Amniotic epithelial cell (primary cell): ENCODE measurements at regions not wholly inside any gene's neighbourhood (a gene's known extent, or its start where the extent isn't known, plus 50 kb on each side); places are given as distances from the start of the nearest gene placed in this dataset.
A peak's percentile ranks its signal among the peaks of the same experiment; 100 is the strongest.
"Not testable (repeated sequence)": the region's sequence is repeated elsewhere in the genome, so short reads cannot be mapped to it uniquely, and the experiment has no call there.

Experiments used
- DNase-seq: peaks from one replicate; pipeline ENCODE4 v3.0.0-alpha.2; 2010; ENCODE audit warnings: low read depth

DNA sequence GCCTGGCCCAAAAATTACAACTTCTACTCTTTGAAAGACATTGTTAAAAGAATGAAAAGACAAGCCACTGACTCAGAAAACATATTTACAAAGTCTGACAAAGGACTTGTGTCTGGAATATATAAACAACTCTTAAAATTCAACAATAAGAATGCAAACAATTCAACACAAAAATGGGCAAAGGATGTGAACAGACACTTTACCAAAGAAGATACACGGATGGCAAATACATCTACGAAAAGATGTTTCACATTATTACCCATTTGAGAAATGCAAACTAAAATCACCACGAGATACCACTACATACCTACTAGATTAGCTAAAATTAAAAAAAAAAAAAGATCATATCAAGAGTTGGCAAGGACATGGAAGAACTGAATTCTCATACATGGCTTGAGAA lies 80.8 kb upstream of the METRNL start:
- no peak for DNase-seq

- DNase-seq = no peak
Observed at GRCh38 chr17:83000738-83001137, 78.7 kb upstream of the METRNL start.

GRCh38 chr17:83002118-83002805 lies 77.1 kb upstream of the METRNL start:
- no peak for DNase-seq

DNA sequence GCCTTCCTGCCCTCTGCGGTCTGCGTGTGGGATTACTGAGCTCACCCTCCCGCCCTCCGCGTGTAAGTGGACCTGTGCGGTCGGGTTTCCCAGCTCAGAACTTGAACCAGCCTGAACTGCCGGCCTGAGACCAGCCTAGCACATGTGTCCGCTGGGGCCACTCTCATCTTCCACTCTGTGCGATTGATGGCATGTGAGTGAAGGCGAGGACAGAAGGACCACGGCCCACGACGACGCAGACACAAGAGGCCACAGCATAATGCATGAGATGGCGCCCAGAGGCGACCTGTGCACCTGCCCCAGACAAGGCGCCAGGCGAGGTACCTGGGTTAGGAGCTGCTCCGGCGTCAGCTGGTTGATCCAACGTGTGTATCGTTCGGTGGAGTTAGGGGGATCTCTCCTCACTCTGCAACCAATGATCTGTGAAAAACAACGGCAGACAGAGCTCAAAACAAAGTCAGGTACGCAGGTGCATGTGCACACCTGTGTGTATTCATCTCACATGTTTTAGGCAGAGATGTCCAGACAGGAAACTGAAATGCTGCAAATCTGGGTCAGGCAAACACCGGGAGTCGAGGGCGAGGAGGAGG lies 74.5 kb upstream of the METRNL start:
- no peak for DNase-seq

DNA sequence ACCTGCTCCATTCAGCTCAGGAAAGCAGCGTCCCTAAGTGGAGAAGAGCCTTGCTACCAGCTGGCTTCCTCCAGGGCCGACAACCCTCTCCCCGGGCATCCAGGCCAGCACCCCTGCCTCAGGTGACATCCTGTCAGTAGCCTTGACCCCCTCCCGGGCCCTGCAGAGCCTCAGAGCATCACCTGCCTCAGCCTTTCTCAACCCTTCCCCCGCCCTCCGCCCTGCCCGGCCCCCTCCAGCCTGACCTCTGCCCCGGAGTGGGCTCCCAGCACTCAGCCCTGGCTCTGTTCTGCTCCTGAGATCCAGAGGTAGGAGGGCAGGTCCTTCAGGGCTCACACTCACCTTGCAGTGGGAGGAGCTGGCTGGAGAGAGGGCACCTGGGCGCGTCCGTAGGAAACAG lies 73.8 kb upstream of the METRNL start:
- DNase-seq = no peak

GRCh38 chr17:83006515-83007455 lies 72.6 kb upstream of the METRNL start:
- no peak for DNase-seq

GRCh38 chr17:83007504-83008185 lies 71.8 kb upstream of the METRNL start:
- DNase-seq = peak; percentile 8

DNA sequence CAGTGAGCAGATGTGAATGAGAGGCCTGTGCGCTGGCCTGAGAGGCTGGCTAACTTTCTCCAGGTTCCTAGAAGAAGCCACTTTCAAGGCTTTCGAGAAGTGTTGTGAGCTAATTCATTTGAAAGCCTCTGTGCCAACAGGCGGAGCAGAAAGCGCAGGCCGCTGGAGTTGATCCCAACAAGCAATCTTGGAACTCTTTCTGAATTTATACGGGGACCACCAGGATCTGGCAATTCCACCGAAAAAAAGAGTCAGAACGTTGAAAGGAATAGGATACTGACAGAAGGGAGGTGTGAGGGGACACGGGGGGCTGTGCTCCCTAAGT lies 71.3 kb upstream of the METRNL start:
- no peak for DNase-seq

GRCh38 chr17:83008526-83008925 lies 70.9 kb upstream of the METRNL start:
- DNase-seq = no peak

GRCh38 chr17:83009414-83010205 lies 69.8 kb upstream of the METRNL start:
- DNase-seq = no peak

DNA sequence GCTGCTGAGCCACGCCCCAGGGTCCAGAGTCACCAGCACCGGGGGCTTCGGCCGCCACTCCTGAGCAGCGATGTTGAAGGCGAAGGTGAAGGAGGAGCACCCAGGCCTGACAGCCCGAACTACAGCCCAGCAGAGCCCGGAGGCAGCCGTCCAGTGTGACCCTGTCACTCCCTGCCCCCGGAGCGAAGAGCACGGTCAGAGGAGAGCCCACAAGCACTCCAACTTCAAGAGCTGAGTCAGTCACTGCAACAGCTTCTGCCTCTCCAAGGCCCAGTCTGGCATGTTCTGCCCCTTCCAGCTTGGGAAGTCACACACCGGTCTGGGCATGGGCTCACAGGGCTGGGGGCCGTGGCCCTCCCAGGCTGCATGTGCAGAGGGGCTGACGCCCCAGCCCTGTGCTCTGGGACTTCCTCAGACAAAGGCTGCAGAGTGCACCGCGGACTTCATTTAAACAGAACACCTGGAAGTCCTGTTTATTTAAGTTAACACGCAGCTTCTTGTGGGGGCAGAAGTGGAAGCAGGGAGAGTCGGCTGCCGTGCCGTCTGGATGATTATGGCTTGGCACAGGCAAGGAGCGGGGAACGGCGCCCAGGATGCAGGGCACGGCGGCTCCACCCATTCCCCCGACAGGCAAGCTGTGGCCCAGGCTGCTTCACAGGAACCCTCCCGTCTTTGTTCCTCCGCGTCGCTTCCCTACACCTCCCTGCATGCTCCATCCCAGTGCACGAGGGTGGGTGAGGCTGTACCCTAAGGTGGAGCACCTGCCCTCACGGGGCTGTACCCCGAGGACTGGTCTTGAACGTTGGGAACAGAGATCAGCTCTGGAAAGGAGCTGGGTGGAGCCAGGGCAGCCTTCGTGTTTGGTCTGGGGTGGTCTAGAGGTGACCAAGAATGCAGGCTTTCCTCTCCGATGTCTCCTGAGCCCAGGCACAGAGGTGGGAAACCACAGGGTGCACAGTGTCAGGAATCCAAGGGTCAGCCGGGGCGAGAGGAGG lies 68.9 kb upstream of the METRNL start:
- peak; percentile 26 for DNase-seq

DNA sequence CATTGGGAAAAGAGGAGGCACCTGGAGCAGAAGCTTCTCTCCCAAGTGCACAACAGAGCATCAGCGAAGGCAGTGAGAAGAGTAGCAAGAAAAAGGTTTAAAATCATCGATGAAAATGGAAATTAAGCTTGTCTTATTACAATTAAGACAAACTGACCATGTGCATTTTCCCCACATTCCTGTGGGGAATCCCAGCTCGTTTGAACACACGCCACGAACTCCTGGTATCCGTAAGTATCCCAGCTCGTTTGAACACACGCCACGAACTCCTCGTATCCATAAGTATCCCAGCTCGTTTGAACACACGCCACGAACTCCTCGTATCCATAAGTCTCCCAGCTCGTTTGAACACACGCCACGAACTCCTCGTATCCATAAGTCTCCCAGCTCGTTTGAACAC lies 67.7 kb upstream of the METRNL start:
- DNase-seq = not testable (repeated sequence)

DNA sequence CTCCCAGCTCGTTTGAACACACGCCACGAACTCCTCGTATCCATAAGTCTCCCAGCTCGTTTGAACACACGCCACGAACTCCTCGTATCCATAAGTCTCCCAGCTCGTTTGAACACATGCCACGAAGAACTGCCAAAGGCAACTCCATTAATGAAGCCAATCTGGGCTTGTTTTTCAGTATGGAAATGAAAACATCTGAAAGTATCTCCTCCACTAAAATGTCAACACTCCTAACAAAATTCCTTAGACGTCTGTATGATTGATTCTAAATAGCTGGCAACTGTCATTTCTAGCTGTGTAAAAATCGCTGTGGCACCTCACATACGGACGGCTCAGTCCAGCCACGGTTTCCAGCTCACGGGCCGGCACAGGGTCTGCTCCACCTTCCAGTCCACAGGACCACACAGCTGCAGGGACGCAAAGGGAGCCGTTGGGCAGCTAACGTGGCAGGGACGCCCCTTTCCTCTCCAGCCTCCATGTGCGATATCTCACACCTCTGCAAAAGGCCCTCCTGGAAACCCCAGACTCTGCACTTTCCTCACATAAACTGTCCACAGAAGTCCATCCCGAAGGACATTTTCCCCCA lies 67.1 kb upstream of the METRNL start:
- no peak for DNase-seq

DNA sequence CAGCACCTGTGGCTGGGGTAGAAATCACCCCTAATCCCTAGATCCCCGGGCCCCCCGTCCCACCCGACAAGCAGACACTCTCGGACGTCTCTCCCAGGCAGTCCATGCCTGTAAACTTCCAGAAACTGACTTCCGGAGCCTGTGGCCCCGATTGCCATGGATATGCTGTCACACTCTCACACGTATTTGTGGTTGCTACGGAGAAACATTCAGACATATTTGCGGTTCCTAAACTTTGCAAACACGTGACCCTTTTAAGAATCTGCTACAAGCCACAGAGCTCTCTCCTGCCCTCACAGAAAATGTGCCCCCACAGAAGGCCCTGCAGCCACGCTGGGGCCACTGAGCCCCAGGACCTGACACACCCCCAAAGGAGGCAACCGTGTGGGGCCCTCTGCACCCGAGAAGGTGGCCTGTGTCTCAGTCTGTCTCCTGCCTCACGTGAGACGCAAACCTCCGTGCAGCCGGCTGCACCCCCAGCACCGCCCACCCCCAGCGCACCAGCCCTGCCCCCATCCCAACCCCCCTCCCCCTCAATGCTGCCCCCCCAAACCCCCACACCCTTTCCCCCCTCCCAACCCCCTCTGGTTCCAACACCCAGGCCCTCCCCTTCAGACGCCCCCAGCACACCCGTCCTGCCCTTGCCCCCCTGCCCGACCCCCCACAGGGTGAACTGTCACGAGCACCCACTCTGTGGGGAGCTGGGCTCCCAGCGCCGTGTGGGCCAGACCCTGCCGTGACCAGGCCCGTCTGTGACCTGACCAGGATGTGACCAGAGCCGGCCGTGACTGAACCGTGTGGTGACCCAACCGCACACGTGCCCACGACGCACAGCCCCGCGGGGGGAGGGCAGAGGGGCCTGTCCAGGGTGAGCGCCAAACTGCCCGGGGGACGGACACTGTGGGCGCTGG lies 66.3 kb upstream of the METRNL start:
- DNase-seq = peak; percentile 90

GRCh38 chr17:83013779-83014117 lies 65.7 kb upstream of the METRNL start:
- no peak for DNase-seq

DNA sequence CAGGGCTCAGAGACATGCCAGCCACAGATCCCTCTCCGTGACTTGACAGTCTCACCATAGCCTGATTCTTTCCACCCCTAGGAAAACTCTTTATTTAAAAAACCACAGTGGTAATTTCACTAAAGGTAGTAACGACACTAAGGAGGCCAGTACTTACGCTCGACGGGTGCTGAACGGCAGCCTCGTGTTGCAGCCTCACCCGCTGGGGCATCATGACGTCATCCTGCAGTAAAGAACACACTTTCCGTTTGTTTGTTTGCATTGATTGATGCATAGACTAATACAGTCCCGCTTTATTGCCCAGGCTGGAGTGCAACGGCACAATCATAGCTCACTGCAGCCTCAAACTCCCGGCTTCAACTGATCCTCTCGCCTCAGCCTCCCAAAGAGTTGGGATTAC lies 65.1 kb upstream of the METRNL start:
- DNase-seq = no peak

GRCh38 chr17:83014940-83015910 lies 64.2 kb upstream of the METRNL start:
- no peak for DNase-seq

GRCh38 chr17:83018658-83019193 lies 60.7 kb upstream of the METRNL start:
- DNase-seq = no peak
